Hepatocyte (in vitro differentiated cells): ENCODE measurements at regions not wholly inside any gene's neighbourhood (a gene's known extent, or its start where the extent isn't known, plus 50 kb on each side); places are given as distances from the start of the nearest gene placed in this dataset.

Source experiments
- CTCF ChIP-seq: fragments of 200-600 bp; sonication (generic); IDR thresholded peaks from 2 replicates; pipeline ENCODE4 v1.5.1; 2016; ENCODE audit warnings: antibody characterized with exemption, mild to moderate bottlenecking; ENCODE audit not compliant: poor library complexity
- EZH2 ChIP-seq: fragments of 200-600 bp; sonication (generic); IDR thresholded peaks from 2 replicates; pipeline ENCODE4 v1.6.1; 2016; ENCODE audit warnings: antibody characterized with exemption, mild to moderate bottlenecking, borderline replicate concordance
- EZH2phosphoT487 ChIP-seq: fragments of 200-600 bp; sonication (generic); IDR thresholded peaks from one replicate; pipeline ENCODE4 v1.6.1; 2018; ENCODE audit warnings: antibody characterized with exemption, mild to moderate bottlenecking, low read depth, moderate library complexity; ENCODE audit not compliant: unreplicated experiment, severe bottlenecking

GRCh38 chr12:39112064-39112463 is 206.7 kb upstream of the CPNE8 start:
- TF ChIP-seq EZH2phosphoT487: no peak
- TF ChIP-seq CTCF: no peak
- no peak for TF ChIP-seq EZH2
